KMS-11 (cell line): ENCODE measurements at regions not wholly inside any gene's neighbourhood (a gene's known extent, or its start where the extent isn't known, plus 50 kb on each side); places are given as distances from the start of the nearest gene placed in this dataset.

Experiments used
- H2AFZ ChIP-seq: fragments of 200-600 bp; sonication (generic); 2 replicates; pipeline ENCODE4 v1.6.1; 2016; ENCODE audit warnings: antibody characterized with exemption, mixed run types, low read depth
- H3K27ac ChIP-seq: fragments of 200-600 bp; sonication (generic); 2 replicates; pipeline ENCODE4 v1.6.1; 2016; ENCODE audit warnings: mild to moderate bottlenecking, mixed run types
- H3K27me3 ChIP-seq: fragments of 200-600 bp; sonication (generic); 2 replicates; pipeline ENCODE4 v1.6.1; 2017; ENCODE audit warnings: mild to moderate bottlenecking, low read depth, mixed run types, moderate library complexity; ENCODE audit not compliant: insufficient read depth
- H3K36me3 ChIP-seq: fragments of 200-600 bp; sonication (generic); 2 replicates; pipeline ENCODE4 v1.6.1; 2017; ENCODE audit warnings: mild to moderate bottlenecking, mixed run types; ENCODE audit not compliant: insufficient read depth
- H3K4me1 ChIP-seq: fragments of 200-600 bp; sonication (generic); 2 replicates; pipeline ENCODE4 v1.6.1; 2016; ENCODE audit warnings: mild to moderate bottlenecking, low read depth, mixed run types; ENCODE audit not compliant: poor library complexity, severe bottlenecking
- H3K4me2 ChIP-seq: fragments of 200-600 bp; sonication (generic); 2 replicates; pipeline ENCODE4 v1.7.0; 2016; ENCODE audit warnings: mild to moderate bottlenecking, mixed run types
- H3K4me3 ChIP-seq: fragments of 200-600 bp; sonication (generic); IDR thresholded peaks from 2 replicates; pipeline ENCODE4 v1.6.1; 2017; ENCODE audit warnings: low read depth, low read length, mixed read lengths; ENCODE audit not compliant: insufficient read depth
- H3K79me2 ChIP-seq: fragments of 200-600 bp; sonication (generic); 2 replicates; pipeline ENCODE4 v1.6.1; 2016; ENCODE audit warnings: low read depth, mixed run types; ENCODE audit not compliant: insufficient read depth
- H3K9ac ChIP-seq: fragments of 200-600 bp; sonication (generic); 2 replicates; pipeline ENCODE4 v1.6.1; 2016; ENCODE audit warnings: mild to moderate bottlenecking, mixed run types
- H4K20me1 ChIP-seq: fragments of 200-600 bp; sonication (generic); 2 replicates; pipeline ENCODE4 v1.6.1; 2016; ENCODE audit warnings: mild to moderate bottlenecking, mixed run types; ENCODE audit not compliant: insufficient read depth
- TF ChIP-seq, protein P1 (sequence below): fragments of 200-600 bp; sonication (generic); conservative IDR thresholded peaks from 2 replicates; pipeline ENCODE4 v1.6.1; 2017; ENCODE audit warnings: low read depth, mild to moderate bottlenecking, antibody characterized with exemption, low read length, moderate library complexity, mixed read lengths

DNA sequence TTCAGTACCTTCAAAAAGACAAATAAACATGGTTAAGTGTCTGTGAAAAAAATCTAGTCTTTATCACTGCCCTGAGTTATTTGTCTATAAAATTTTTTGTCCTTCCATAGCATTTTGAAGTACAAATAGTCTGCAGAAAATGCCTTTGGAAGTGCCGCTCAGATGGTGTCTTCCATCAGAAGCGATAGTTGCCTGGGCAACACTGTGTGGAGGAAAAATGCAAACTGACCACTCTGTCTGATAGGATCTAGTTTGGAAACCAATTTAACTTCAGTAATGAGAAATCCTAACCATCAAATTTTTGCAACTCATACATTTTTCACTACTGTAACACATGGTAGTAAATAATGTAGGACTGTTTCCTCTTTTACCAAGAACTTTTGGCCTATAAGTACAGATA lies 449.9 kb downstream of the PRELID2 start:
- Histone ChIP-seq H2AFZ (no peak overlapping the region), H3K27me3 (no peaks in the 10 kb centered on the region), H3K4me1 (no peaks in the 10 kb centered on the region), H3K79me2 (no peaks in the 10 kb centered on the region), H3K4me3 (no peak overlapping the region), H4K20me1 (no peaks in the 10 kb centered on the region), H3K27ac (no peak overlapping the region), H3K36me3 (no peaks in the 10 kb centered on the region; the same call in 1 of the 2 replicates), H3K4me2 (no peak overlapping the region), H3K9ac (no peak overlapping the region)
- TF ChIP-seq, protein P1, sequence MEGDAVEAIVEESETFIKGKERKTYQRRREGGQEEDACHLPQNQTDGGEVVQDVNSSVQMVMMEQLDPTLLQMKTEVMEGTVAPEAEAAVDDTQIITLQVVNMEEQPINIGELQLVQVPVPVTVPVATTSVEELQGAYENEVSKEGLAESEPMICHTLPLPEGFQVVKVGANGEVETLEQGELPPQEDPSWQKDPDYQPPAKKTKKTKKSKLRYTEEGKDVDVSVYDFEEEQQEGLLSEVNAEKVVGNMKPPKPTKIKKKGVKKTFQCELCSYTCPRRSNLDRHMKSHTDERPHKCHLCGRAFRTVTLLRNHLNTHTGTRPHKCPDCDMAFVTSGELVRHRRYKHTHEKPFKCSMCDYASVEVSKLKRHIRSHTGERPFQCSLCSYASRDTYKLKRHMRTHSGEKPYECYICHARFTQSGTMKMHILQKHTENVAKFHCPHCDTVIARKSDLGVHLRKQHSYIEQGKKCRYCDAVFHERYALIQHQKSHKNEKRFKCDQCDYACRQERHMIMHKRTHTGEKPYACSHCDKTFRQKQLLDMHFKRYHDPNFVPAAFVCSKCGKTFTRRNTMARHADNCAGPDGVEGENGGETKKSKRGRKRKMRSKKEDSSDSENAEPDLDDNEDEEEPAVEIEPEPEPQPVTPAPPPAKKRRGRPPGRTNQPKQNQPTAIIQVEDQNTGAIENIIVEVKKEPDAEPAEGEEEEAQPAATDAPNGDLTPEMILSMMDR: no peak

DNA sequence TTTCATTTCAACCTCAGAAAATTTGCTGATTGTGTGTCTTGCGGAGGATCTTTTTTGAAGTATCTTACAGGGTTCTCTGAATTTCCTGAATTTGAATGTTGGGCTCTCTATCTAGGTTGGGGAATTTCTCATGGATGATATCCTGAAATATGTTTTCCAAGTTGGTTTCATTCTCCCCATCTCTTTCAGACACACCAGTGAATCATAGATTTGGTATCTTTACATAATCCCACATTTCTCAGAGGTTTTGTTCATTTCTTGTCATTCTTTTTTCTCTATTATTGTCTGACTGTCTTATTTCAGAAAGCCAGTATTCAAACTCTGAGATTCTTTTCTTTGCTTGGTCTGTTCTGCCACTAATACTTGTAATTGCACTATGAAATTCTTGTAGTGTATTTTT lies 456.9 kb downstream of the PRELID2 start:
- Histone ChIP-seq H3K4me1 (no peaks in the 10 kb centered on the region), H4K20me1 (no peaks in the 10 kb centered on the region), H3K4me2 (no peak overlapping the region), H3K27ac (no peak overlapping the region), H3K4me3 (no peak overlapping the region), H3K27me3 (no peaks in the 10 kb centered on the region), H2AFZ (no peak overlapping the region), H3K9ac (no peak overlapping the region), H3K36me3 (no peaks in the 10 kb centered on the region; the same call in 1 of the 2 replicates), H3K79me2 (no peaks in the 10 kb centered on the region)
- TF ChIP-seq, protein P1: no peak

DNA sequence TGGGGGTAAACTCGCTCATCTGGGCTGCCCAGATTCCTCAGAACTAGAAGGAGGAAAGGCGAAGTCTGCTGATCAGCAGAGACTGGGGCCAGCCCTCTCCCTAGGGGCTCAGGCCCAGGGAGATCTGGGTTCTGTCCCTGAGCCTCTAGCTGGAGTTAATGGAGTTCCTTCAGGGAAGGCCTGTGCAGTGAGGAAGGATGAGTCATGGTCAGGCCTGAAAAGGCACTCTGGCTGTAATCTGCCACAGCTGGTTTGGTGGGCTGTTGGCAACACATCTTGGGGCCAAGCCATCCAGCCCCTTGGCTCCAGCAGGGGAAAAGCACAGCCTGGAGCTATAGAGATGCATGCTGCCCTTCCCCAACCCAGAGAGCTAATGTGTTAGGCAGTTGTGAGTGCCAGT lies 459.6 kb downstream of the PRELID2 start:
- H3K36me3 ChIP-seq: no peaks in the 10 kb centered on the region
- TF ChIP-seq, protein P1: no peak
- no peak overlapping the region for H3K4me2 ChIP-seq
- no peak overlapping the region for H3K27ac ChIP-seq
- H3K79me2 ChIP-seq: no peaks in the 10 kb centered on the region
- no peak overlapping the region for H3K4me3 ChIP-seq
- no peaks in the 10 kb centered on the region for H4K20me1 ChIP-seq
- H3K27me3 ChIP-seq: no peaks in the 10 kb centered on the region
- H3K9ac ChIP-seq: no peak overlapping the region
- no peaks in the 10 kb centered on the region for H3K4me1 ChIP-seq
- no peak overlapping the region for H2AFZ ChIP-seq

DNA sequence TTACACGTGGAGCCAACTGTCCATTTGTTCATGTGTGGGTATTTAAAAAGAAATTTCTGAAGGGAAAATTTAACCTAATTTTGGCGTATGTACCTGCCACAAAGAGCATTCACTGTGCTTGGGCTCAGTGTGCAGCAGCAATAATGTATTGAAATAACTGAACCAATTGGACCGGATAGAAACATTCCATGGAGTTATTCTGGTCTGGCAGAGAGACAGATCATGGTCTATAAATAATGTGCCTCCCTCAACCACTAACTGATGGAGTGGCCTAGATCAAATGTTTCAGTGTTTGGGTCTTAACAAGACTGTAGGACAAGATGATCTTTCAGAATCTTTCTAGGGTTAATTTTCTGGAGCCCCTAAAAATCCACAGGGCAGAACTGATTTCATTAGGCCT lies 469.7 kb downstream of the PRELID2 start:
- Histone ChIP-seq H3K9ac (no peak overlapping the region), H3K27me3 (no peaks in the 10 kb centered on the region), H3K4me2 (no peak overlapping the region), H3K4me1 (no peaks in the 10 kb centered on the region), H3K4me3 (no peak overlapping the region), H4K20me1 (no peaks in the 10 kb centered on the region), H3K27ac (no peak overlapping the region), H2AFZ (no peak overlapping the region), H3K36me3 (no peaks in the 10 kb centered on the region), H3K79me2 (no peaks in the 10 kb centered on the region)
- TF ChIP-seq, protein P1: no peak
